Lower leg skin (tissue), 3 donors: ENCODE measurements at regions not wholly inside any gene's neighbourhood (a gene's known extent, or its start where the extent isn't known, plus 50 kb on each side); places are given as distances from the start of the nearest gene placed in this dataset.

Experiments
- CTCF ChIP-seq, 3 donors: fragments of 450-650 bp; IDR thresholded peaks; one replicate each; pipeline ENCODE4 v1.5.1; 2016; ENCODE audit warnings: antibody characterized with exemption in 3 of 3, mild to moderate bottlenecking in 3 of 3, moderate library complexity in 2 of 3
- POLR2A ChIP-seq, 2 donors: fragments of 450-650 bp; IDR thresholded peaks; one replicate each; pipeline ENCODE4 v1.6.1; 2016 to 2017; ENCODE audit warnings: antibody characterized with exemption in 2 of 2, mild to moderate bottlenecking in 1 of 2, moderate library complexity in 1 of 2

GRCh38 chr15:62782071-62782841, 260.3 kb upstream of the TPM1 start:
- no peak for TF ChIP-seq POLR2A (IDR thresholded peaks at IDR 0.05)
- no peak for TF ChIP-seq CTCF (IDR thresholded peaks at IDR 0.05)
